GM19467 (cell line): ENCODE measurements at regions not wholly inside any gene's neighbourhood (a gene's known extent, or its start where the extent isn't known, plus 50 kb on each side); places are given as distances from the start of the nearest gene placed in this dataset.

Experiments
- ATAC-seq: cut with Tn5 transposase; IDR thresholded peaks from one replicate; pipeline ENCODE4 v1.9.1; 2021; ENCODE audit warnings: mild to moderate bottlenecking, moderate library complexity; ENCODE audit not compliant: unreplicated experiment

DNA sequence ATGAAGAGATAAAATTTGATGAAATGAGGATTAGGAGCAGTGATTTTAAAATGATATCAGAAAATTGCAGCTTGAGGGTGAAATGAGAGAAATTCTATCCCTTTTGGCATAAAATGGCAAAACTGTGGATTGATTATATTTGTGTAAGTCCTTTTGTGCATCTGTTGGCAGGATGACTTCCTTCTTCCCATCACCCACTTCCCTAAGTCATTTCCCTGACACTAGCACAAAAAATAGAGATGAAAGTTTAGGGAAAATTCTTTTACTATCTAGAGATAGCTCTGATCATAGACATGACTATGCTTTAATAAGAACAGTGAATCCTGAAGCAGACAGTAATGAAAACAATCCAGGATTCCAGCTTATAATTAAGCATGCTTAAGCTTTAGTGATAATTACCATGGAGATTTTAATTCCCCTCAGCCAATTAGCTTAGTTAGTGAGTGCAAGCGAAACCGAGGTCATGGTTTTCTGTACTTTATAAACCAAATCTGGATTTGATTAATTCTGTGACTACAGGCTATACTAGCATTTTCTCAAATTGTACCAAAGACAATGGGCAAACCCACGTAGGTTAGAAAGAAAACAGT lies 163.6 kb upstream of the TARS1 start:
- ATAC-seq, result no peak

DNA sequence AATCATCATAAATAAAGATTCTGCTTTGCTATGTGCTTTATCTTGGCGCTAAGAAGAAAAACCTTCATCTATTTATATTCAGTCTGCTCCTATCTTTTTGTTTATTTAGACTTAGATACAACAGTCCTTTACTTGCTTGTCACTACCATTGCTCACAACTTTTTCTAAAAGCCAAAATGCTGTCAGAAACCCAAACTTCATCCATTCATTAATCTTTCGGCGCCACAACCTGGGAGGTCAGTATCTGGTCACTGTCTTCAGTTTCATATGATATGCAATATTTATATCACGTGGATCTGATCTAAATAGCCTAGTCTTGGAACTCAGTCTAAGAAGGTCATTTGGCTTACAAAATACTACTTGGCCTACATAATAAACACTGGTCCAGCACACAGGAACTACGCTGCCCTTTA lies 159.3 kb upstream of the TARS1 start:
- ATAC-seq, result no peak

DNA sequence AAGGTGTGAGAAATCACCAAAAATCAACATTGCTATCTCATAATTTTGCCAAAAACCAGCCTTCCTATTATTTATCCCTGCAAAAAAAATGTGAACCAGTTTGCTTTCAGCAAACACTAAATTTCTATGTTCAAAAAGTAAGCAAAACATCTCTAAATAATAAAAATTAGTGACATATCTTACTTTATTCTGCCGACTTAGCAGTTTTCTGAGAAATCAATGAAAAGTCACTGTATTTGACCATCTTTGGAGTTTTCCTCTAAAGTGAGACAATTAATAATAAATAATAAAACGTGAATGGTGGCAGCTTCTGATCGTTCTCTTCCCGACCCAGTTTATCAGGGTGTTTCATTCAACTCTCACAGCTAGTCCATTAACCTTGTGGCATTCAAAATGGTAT lies 158.6 kb upstream of the TARS1 start:
- no peak for ATAC-seq

DNA sequence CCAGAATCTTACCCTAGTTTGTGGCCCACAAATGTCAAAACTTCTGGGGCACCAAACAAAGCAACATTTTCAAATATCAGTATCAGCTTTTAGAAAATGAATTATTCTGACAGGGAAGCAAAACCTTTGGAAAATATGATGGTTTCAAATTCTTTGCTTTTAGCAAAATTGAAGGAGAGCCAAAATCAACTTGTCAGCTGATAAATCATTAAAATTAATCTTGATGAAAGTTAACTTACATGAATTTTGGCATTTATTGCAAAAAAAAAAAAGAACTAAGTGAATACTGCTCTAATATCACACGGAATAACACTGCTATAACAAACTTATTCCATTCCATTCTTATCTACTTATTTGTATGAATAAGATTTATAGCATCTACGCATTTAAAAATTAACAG lies 158.1 kb upstream of the TARS1 start:
- ATAC-seq, result no peak

DNA sequence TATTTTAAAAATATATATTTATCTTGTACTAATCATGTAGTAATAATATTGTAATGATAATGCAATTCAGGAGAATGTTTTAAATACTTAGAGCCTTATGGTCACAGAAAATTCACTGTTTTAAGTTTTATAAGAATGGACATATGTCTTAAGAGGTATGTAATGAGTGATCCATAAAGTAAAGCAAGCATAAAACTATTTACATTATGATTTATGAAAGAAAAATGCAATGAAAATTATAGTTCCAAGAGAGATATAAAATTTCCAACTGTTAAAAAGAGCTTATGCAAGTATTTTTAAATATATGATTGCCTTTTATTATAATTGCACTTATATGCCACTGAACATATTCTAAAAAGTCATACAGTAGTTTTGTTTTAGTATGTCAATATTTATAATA lies 157.5 kb upstream of the TARS1 start:
- ATAC-seq, result no peak

DNA sequence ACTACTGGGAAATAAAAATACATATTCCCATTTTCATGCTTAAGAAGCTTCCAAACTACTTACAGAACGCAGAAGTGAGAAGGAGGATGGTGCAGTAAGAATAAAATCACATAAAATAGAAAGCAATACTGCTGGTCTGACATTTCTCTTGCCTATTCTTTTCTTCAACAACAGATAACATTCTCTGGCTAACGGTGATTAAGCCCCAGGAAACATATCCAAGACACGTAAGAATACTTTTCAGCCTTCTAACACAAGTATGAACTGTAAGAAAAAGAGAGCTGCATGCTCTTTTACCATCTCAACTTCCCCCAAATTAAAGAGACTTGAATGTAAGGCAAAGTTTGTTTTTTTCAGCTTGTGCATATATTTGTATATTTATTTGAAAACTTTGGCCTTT lies 156.1 kb upstream of the TARS1 start:
- no peak for ATAC-seq

DNA sequence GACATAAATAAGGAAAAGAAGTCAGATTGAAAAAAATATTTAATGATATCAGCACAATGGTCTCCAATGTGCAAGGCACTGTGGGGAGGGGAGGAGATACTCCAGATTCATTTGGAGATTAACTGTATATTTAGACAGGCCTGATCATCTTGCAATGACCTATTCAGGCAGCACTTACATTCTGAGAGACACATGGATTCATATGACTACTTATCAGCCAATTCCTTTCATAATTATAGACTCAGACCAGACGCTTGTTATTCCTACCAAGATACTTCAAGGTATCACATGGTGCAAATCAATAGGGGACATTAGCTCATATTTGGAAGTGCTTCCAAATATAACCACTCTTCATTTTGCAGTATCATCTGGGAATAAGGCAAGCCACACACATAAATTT lies 153.5 kb upstream of the TARS1 start:
- ATAC-seq, result no peak

DNA sequence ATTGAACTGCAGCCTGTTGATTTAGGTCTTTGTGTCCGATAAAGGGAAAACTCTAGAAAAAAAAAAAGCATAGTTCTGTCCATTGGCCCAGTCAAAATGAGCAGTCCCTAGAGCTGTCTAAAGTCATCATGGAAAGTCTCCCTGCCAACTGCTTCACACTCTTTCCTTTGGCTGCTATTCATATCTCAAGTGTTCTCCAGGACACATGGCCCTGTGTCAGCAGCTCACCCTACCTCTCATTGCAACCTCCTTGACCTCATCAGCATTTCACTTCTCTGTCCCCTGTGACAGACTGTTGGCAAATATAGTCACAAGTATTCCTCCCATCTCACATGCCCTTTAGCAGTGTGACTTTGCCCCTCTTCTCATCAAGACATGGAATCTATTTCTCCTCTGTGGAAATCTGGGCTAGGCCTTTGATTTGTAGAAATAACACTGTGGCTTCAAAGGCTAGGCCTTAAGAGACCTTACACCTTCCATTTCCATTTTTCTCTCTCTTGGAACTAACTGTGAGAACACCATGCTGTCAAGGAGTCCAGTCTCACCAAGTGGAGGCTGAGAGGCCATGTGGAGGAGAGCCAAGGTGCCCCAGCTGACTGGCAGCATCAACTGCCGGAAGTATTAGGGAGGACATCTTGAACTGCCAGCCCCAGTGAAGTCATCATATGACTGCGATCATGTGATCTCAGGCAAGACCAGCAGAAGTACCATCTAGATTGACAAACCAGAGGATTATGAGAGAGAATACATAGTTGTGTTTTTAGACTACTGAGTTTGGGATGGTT lies 149.4 kb upstream of the TARS1 start:
- ATAC-seq, result no peak

DNA sequence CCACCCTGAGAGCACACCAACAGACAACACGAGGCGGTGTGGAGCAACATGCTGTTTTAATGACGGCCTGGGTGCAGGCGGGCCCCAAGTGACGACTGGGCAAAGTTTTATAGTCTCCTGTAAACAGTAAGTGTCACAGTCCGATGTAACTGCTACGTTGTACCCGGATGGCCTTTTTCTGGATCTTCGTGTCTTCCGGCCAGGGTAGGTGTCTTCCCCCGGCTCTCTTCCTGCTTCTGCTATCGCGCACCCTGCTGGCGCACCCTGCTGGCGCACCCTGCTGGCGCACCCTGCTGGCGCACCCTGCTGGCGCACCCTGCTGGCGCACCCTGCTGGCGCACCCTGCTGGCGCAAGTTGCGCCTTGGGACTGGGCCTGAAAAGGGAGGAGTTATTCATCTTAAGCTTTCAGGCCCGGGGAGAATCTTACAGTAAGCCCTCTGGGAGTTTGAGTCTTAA lies 143.0 kb upstream of the TARS1 start:
- no peak for ATAC-seq

DNA sequence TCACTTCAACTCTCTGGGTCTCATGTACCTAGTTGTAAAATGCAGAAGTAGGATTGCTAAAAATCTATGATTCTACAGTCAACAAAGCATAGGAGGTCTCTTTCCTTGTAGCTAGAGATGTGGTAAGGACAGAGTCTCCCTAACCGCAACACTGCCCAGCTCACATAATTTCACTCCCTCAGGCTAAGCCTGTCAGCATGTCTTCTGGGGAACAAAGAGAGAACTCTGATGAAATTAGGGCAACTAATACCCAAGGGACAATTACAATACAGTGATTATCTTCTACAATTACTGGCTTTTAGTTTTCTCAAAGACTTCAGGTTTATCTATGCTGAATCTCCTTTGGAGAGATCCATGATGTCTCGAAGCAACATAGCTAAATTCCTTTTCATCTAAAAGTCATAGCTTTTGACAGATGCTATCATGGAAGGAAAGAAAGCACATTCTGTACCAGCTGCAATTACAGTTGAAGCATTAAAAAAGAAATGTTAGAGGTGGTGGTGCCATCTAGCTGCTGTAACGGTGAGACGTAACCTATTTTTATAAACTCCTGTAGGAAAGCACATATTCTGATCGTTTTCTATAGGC lies 141.1 kb upstream of the TARS1 start:
- peak; percentile 36 for ATAC-seq

DNA sequence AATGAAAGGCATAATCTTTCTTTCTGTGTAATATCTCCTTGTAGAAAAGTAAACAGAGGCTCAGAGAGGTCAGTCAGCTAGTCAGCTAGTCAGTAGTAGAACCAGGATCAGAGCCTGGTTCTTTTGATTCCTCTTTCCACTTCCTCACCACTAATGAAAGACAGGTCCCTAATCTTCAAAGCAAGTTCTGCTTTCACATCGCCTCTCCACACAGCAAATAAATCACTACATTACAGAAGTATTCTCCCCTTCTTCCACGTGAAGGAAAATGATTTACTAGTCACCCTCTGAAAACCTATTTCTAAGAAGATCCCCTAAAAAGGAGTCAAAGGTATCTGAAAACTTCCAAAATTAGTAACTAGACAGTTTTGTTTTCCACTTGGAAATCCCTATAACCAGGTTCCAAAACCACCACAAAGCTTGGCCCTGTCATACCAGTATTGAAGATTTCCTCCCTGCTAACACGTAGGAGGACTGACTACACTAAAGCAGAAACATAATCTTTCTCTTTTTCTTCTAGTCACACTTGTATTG lies 140.5 kb upstream of the TARS1 start:
- peak; percentile 66 for ATAC-seq

DNA sequence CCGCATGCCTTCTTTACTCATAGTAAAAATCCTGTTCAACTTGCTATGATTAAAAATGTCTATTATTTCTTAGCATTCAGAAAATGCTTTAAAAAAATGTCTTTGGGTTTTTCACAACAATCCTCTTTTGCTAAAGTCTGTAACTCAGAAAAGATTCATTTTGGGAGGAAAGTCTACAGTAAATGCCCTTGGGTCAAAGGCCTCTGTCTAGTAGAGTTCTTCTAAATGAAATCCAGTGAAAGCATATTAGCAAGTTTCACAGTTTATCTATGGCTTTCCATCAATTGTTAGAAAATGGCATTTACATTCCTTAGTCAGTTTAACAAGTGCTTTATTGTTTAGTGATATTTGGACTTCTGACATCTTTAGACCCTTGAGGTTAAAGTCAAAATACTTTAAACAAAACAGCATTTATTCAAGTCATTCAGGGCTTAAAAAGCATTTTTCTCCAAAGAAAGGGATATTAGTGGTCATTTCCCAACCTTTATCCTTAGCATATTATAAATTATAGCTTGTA lies 137.1 kb upstream of the TARS1 start:
- no peak for ATAC-seq

DNA sequence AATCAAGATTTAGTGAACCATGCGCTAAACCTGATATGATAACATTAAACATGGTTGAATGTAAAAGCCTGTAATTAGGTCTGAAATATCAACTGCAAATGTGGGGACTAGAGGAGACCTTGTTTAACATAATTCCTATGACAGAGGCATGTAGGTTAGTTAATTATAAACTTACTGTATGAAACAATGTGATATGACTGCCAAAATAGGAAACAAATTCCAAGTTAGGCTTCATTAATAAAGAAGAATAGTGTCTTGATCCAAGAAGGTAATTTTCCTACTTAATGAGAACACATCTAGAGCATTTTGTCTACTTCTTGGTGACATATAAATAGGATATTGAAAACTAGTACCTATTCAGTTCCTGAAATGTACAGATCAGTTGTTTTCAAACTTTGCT lies 136.2 kb upstream of the TARS1 start:
- no peak for ATAC-seq

DNA sequence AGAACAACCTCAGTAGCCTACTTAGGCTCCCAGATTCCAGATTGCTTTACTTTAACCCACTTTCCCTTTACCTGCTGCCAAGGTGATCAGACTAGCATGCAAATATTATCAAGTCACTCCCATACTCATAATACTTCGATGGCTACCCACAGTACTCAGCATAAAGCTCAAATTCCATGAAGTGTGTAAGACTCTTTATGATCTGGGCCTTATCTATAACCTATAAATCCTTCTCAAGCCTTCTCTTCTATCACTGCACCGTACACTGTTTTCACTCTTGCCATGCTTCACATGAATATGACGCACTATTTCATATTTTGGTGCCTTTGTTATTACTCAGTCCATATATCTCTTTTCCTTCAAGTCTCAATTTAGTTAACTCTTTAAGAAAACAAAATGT lies 135.2 kb upstream of the TARS1 start:
- ATAC-seq, result no peak

DNA sequence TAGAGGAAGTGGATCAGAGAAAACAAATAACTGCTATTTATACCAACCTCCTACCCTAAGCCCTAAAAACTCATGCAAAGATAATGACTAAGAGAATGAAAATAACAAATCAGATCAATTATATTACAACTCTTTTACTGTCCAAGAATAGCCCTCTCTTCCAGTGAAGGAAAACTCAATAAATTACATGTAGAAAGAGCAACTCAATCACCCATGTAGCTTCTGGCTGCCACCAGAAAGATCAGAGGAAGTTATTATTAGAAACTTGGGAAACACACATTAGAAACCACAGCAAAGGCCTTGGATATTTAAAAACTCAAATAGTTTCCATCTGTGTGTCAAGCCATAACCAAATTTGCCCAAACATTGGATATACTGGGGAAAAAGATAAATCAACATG lies 134.0 kb upstream of the TARS1 start:
- no peak for ATAC-seq

DNA sequence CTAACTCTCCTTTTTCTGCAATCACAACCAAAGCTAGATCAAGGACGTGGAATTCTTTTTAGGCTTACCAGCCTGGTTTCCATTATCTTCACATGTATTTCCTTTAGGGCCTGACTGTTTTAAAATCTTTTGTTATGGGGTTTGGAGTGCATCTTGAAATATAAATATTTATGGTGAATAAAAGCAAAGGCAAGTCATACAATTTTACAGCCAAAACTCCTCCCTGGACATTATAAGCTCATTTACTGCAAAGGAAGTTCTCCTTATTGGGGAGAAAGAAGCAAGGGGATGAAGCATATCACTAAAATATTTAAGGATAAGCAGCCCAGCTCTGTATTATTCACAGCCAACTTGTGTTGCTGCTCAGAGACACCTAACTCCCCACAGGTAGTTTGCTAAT lies 132.2 kb upstream of the TARS1 start:
- no peak for ATAC-seq

DNA sequence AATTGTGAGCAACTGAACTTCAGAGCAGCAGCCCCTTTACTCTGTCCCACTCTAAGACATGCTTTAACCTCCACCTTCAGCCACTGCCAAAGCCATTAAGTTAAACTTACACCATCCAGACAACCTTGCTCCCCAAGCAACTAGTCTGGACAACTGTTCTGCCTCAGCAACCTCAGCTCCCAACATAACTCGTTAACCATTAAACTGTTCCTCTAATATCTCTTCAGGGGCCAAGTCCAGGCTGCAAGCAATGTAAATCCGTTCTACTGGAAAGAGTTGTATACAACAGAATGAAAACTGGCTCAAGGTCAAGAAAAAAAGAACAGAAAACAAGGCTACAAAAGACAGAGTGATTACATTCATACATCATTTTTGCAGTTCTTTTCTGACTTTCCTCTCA lies 131.7 kb upstream of the TARS1 start:
- no peak for ATAC-seq

DNA sequence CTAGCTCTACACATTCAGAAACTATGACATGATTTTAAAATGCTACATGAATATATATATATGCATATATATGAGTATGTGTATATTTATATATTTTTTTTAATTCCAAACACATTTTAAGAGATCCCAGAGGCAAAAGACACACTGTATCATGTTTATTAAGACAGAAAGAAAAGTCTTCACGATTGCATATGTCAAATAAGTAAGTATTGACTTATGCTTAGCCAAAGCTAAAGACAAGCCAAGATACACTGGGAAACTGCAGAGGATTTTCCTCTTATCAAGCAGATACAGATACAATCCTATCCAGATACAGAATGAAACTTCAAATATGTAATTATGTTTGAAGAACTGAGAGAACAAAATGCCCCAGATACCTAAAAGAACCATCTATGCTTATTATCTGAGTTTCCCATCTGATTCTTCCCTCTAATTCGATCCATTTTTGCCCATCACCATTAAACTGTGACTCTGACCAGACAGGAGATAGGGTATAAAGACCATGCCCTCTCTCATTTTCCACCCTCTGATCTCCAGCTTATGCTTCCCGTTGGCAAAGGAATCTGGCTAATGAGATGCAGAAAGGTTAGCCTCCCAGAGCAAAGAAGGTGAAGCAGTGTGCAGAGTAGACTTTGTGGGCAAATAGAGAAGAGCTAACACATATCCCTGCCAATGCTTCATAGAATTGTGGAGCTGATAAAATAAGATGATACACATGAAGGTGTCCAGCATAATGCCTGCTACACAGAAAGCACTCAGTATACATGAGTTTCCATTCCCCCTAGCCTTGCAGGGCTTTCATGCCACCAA lies 131.0 kb upstream of the TARS1 start:
- ATAC-seq, result no peak

DNA sequence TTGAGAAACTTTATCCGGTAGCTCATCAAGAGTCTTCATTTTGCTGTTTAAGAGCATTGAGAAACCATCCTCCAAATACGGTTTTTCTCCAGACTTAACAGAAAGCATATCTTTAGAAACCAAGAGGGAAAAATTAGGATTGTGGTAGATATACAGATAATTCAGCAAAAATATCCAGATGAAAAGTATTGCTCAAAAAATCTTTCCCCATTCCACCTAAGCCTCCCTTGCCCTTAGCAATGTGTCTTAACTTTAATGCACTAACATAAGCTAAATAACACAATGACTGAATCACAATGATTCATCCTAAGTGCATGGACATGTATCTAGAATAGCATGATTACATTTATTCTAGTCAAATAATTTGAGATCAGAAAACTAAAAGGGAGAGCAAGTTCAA lies 130.3 kb upstream of the TARS1 start:
- ATAC-seq, result no peak

DNA sequence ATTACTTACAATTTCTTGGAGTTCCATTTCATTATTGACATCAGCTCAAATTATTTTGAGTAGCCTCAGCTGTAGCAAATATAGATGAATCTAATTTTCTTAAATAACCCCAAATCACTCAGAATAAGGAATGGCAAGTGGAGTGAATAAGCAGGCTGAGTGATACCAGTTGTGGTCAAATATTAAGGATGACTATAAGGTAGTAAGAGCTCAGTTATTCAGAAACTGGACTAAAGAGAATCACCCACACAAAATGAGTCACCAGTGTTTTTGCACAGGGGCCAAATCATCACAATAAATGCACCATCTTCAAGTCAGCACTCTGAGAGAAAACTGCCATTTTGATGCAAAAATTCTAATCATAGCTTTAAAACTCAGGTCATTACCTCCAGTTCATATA lies 128.9 kb upstream of the TARS1 start:
- ATAC-seq, result no peak
